ENCODE measurements at regions not wholly inside any gene's neighbourhood (a gene's known extent, or its start where the extent isn't known, plus 50 kb on each side); places are given as distances from the start of the nearest gene placed in this dataset.

GRCh38 chr14:104339829-104340228 lies 201.4 kb downstream of the KIF26A start:
- no peak for TF ChIP-seq CTCF (IDR thresholded peaks at IDR 0.05; ENCODE audit: borderline replicate concordance, extremely low read depth, low read length, poor library complexity, severe bottlenecking)
- no peak for TF ChIP-seq EZH2 (IDR thresholded peaks at IDR 0.05; ENCODE audit: borderline replicate concordance, low read depth, low read length, severe bottlenecking)
